ENCODE measurements at regions not wholly inside any gene's neighbourhood (a gene's known extent, or its start where the extent isn't known, plus 50 kb on each side); places are given as distances from the start of the nearest gene placed in this dataset.

- TF ChIP-seq, protein P1, sequence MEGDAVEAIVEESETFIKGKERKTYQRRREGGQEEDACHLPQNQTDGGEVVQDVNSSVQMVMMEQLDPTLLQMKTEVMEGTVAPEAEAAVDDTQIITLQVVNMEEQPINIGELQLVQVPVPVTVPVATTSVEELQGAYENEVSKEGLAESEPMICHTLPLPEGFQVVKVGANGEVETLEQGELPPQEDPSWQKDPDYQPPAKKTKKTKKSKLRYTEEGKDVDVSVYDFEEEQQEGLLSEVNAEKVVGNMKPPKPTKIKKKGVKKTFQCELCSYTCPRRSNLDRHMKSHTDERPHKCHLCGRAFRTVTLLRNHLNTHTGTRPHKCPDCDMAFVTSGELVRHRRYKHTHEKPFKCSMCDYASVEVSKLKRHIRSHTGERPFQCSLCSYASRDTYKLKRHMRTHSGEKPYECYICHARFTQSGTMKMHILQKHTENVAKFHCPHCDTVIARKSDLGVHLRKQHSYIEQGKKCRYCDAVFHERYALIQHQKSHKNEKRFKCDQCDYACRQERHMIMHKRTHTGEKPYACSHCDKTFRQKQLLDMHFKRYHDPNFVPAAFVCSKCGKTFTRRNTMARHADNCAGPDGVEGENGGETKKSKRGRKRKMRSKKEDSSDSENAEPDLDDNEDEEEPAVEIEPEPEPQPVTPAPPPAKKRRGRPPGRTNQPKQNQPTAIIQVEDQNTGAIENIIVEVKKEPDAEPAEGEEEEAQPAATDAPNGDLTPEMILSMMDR (conservative IDR thresholded peaks at IDR 0.05; ENCODE audit: control insufficient read depth, insufficient read depth, low read depth, low read length), result no peak
- no peak overlapping the region for H3K4me3 ChIP-seq (ENCODE audit: control insufficient read depth, low read depth, low read length)
- no peak for DNase-seq (ENCODE audit: low read depth)
Observed at GRCh38 chr4:3343358-3343757, 50.5 kb downstream of the RGS12 start.

DNA sequence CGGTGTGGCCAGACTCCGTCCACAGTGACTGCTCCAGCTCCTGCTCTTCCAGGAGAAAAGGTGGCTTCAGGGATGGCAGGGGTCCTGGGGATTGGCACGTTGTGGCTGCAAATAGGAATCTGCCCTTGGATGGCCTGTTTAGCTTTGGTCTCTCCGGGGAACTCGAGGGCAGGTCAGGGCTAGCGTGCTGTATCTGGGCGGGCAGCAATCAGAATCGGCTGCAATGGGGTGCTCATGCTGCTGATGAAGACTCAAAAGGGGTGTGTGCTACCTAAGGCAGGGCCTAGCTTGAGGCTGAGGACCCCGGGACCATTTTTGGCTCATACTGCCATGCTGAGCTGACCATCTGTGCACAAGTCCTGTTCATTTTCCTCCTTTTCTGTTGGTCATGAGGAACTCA is 51.3 kb downstream of the RGS12 start:
- TF ChIP-seq, protein P1 (conservative IDR thresholded peaks at IDR 0.05; ENCODE audit: control insufficient read depth, insufficient read depth, low read depth, low read length), result no peak
- DNase-seq (ENCODE audit: low read depth), result no peak
- no peak overlapping the region for H3K4me3 ChIP-seq (ENCODE audit: control insufficient read depth, low read depth, low read length)

GRCh38 chr4:3344596-3344995 is 51.8 kb downstream of the RGS12 start:
- TF ChIP-seq, protein P1 (conservative IDR thresholded peaks at IDR 0.05; ENCODE audit: control insufficient read depth, insufficient read depth, low read depth, low read length), result no peak
- H3K4me3 ChIP-seq (ENCODE audit: control insufficient read depth, low read depth, low read length), result no peak overlapping the region
- DNase-seq (ENCODE audit: low read depth), result no peak

DNA sequence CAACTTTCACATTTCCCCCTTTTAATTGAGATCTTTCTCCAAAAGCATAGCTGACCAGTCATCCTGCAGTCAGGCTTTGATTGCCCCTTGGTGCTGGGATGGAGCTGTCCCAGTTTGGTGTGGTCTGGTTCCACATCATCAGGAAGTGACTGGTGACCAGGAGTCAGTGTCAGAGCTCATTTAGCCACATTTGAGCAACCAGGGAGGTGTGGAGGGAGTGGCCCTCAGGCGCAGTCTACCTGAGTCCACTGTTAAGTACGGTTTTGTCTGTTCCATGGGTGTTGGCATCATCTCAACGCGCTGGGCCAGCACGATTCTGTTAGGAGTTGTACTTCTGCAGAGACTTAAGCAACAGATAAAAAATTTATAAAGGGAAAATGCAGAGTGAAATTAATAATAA is 52.6 kb downstream of the RGS12 start:
- H3K4me3 ChIP-seq (ENCODE audit: control insufficient read depth, low read depth, low read length), result no peak overlapping the region
- no peak for DNase-seq (ENCODE audit: low read depth)
- TF ChIP-seq, protein P1 (conservative IDR thresholded peaks at IDR 0.05; ENCODE audit: control insufficient read depth, insufficient read depth, low read depth, low read length), result no peak

GRCh38 chr4:3346146-3346545 is 53.3 kb downstream of the RGS12 start:
- TF ChIP-seq, protein P1 (conservative IDR thresholded peaks at IDR 0.05; ENCODE audit: control insufficient read depth, insufficient read depth, low read depth, low read length), result peak; percentile 97
- DNase-seq (ENCODE audit: low read depth), result peak; percentile 85
- H3K4me3 ChIP-seq (ENCODE audit: control insufficient read depth, low read depth, low read length), result no peak overlapping the region

- DNase-seq (ENCODE audit: low read depth), result no peak
- no peak overlapping the region for H3K4me3 ChIP-seq (ENCODE audit: control insufficient read depth, low read depth, low read length)
- TF ChIP-seq, protein P1 (conservative IDR thresholded peaks at IDR 0.05; ENCODE audit: control insufficient read depth, insufficient read depth, low read depth, low read length), result no peak
Observed at GRCh38 chr4:3347871-3348270, 55.0 kb downstream of the RGS12 start.

DNA sequence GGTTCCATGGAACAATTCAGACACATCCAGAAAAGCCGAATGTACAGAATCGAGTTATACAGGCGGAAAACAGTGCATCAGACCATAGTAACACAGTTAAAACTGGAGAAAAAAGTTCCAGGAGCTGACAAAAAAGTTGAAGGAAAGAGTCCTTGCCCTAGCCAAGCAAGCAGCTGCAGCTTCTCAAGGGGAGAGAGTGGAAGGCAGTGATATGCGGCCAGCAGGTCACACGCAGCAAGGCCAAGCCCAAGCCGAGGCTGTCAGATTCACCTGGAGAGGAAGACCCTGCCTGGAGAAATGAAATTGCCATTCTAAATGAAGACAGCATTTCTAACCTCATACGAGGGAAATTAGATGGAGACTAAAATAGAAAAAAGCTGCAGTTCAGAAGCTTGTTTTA is 55.8 kb downstream of the RGS12 start:
- no peak overlapping the region for H3K4me3 ChIP-seq (ENCODE audit: control insufficient read depth, low read depth, low read length)
- DNase-seq (ENCODE audit: low read depth), result no peak
- TF ChIP-seq, protein P1 (conservative IDR thresholded peaks at IDR 0.05; ENCODE audit: control insufficient read depth, insufficient read depth, low read depth, low read length), result no peak
